Hepatocyte (in vitro differentiated cells): ENCODE measurements at regions not wholly inside any gene's neighbourhood (a gene's known extent, or its start where the extent isn't known, plus 50 kb on each side); places are given as distances from the start of the nearest gene placed in this dataset.

Source experiments
- CTCF ChIP-seq: fragments of 200-600 bp; sonication (generic); IDR thresholded peaks from 2 replicates; pipeline ENCODE4 v1.5.1; 2016; ENCODE audit warnings: antibody characterized with exemption, mild to moderate bottlenecking; ENCODE audit not compliant: poor library complexity
- EZH2 ChIP-seq: fragments of 200-600 bp; sonication (generic); IDR thresholded peaks from 2 replicates; pipeline ENCODE4 v1.6.1; 2016; ENCODE audit warnings: antibody characterized with exemption, mild to moderate bottlenecking, borderline replicate concordance

DNA sequence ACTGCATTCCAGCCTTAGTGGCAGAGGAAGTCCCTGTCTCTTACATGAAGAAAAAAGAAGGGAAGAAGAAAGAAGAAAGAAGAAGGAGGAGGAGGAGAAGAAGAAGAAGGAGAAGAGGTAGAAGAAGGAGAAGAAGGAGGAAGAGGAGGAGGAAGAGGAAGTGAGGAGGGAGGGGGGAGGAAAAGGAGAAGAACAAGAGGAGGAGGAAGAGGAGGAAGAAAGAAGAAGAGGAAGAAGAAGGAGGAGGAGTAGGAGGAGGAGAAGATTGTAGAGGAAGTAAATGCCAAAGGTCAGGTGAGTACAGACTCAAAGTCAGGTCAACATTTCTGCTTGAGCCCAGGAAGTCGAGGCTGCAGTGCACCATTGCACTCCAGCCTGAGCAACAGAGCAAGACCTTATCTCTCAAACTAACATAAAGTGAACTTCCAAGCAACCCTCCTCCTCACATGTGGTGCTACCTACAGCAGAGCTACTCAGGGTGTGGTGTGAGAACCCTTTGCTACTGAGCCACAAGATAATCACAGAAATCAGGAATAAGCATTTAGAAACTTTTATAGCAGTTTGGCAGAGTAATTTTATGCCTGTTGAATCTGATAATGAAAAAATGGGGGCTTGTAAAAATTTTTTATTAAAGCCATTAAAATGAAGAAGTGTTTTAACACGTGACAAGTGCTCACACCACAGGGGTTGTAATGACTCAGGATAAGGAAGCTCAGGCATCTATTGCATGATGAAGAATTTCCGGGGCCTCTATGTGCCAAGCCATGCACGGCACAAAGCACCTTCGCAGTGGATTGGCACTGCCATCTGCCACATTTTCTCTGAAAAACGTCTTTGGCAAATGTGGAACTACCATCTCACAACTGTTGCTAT is 224.9 kb upstream of the AUTS2 start:
- no peak for TF ChIP-seq CTCF
- no peak for TF ChIP-seq EZH2
